Effector memory CD4-positive, alpha-beta T cell (primary cell): ENCODE measurements at regions not wholly inside any gene's neighbourhood (a gene's known extent, or its start where the extent isn't known, plus 50 kb on each side); places are given as distances from the start of the nearest gene placed in this dataset.
A peak's percentile ranks its signal among the peaks of the same experiment; 100 is the strongest.

ENCODE experiments used
- DNase-seq, 3 donors: peaks; one replicate each; pipeline ENCODE4 v3.0.0-alpha.2; 2020
- H3K27ac ChIP-seq: 2 replicates; pipeline ENCODE4 v1.7.0; 2013; ENCODE audit warnings: mild to moderate bottlenecking, low read length, moderate library complexity; ENCODE audit not compliant: insufficient read depth, poor library complexity, severe bottlenecking
- H3K27me3 ChIP-seq: replicated peaks from 2 replicates; pipeline ENCODE4 v1.7.0; 2013; ENCODE audit warnings: mild to moderate bottlenecking, low read length; ENCODE audit not compliant: insufficient read depth, control insufficient read depth, poor library complexity, severe bottlenecking
- H3K36me3 ChIP-seq: 2 replicates; pipeline ENCODE4 v1.7.0; 2013; ENCODE audit warnings: mild to moderate bottlenecking, low read length, moderate library complexity; ENCODE audit not compliant: control insufficient read depth, insufficient read depth
- H3K4me1 ChIP-seq: 2 replicates; pipeline ENCODE4 v1.7.0; 2013; ENCODE audit warnings: low read length, mild to moderate bottlenecking; ENCODE audit not compliant: control insufficient read depth, insufficient read depth, poor library complexity, severe bottlenecking
- H3K4me3 ChIP-seq: 2 replicates; pipeline ENCODE4 v1.7.0; 2013; ENCODE audit warnings: low read length, low read depth, mild to moderate bottlenecking; ENCODE audit not compliant: insufficient read depth, poor library complexity, severe bottlenecking
- H3K9me3 ChIP-seq: 2 replicates; pipeline ENCODE4 v1.7.0; 2013; ENCODE audit warnings: mild to moderate bottlenecking, low read length, moderate library complexity; ENCODE audit not compliant: control insufficient read depth

DNA sequence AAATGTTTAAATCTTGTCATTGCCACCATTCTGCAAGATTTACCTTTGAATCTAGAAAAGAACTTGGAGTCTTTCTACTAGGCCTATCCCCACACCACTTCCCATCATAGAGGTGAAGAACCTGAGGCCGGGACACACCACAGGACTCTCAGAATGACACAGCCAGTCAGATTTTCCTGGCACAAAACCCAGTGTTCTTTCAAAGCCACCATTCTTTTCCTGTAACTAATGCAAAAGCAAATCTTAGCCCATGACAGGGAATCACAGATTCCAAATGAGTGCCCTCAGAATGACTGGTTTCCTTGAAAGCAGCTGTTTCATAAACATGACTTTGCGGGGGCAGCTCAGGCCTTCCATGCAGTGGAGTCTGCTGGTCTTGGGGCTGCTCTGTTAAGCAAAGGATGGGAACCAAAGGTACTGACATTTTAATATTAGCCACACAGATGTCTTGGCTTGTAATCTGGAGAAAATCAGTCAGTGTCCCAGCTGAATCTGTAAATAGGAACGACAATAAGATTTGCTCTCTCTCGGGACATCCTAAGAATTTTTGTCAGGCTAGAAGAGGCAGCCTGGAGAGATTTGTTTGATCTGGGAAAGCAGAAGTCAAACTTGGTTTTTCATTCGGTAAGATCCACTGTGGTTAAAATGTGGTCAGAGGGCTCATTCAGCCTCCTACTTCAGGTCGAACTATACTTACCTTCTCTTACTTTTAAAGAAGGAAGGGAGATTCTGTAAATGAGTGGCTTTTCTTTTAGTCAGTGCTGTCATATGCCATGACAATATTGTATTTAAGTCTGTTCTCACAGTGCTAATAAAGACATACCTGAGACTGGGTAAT lies 115.1 kb downstream of the PALM2AKAP2 start:
- H3K27me3 ChIP-seq: no peaks in the 10 kb centered on the region
- H3K27ac ChIP-seq: no peak overlapping the region
- no peaks in the 10 kb centered on the region for H3K36me3 ChIP-seq
- H3K9me3 ChIP-seq: no peaks in the 10 kb centered on the region
- H3K4me1 ChIP-seq: no peaks in the 10 kb centered on the region
- no peak for DNase-seq
- H3K4me3 ChIP-seq: no peak overlapping the region

GRCh38 chr9:109901201-109901600 lies 121.2 kb downstream of the PALM2AKAP2 start:
- DNase-seq: no peak
- H3K4me1 ChIP-seq: no peaks in the 10 kb centered on the region
- H3K27ac ChIP-seq: no peak overlapping the region

DNA sequence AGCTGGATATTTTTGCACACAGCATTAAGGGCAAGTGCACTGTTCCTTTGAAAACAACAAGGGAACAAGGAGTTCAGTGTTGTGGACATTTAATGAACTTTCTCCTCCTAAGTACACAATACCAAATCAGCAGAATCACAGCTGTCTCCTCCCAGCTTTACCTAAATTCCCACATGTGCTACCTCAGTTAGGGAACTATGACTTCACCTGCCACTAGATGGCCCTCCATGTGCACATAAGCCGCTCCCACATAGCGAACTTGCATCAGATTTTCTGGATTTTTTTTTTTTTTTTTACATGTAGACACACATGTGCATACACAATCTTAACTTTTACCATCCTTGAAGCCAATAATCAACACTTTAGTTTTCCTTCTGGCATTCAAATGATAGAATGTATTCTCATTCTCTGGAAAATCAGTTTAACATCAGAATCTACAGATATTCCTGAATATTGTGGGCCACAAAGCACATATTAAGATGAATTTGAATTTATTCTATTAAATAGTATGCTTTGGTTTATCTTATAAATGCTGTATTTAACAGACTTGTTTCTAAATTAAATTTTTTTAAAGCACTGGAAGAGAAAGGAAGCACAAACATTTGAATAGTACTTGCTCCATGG lies 123.6 kb downstream of the PALM2AKAP2 start:
- H3K27me3 ChIP-seq: no peaks in the 10 kb centered on the region
- no peak overlapping the region for H3K4me3 ChIP-seq
- H3K36me3 ChIP-seq: no peaks in the 10 kb centered on the region
- H3K9me3 ChIP-seq: no peaks in the 10 kb centered on the region
- H3K4me1 ChIP-seq: no peaks in the 10 kb centered on the region
- no peak overlapping the region for H3K27ac ChIP-seq
- DNase-seq: peak; percentile 18 to 32 (median 25)

More at GRCh38 chr9:109901201-109901600, 121.2 kb downstream of the PALM2AKAP2 start:
- H3K27me3 ChIP-seq: no peaks in the 10 kb centered on the region
- no peaks in the 10 kb centered on the region for H3K36me3 ChIP-seq
- H3K4me3 ChIP-seq: no peak overlapping the region
- no peaks in the 10 kb centered on the region for H3K9me3 ChIP-seq

DNA sequence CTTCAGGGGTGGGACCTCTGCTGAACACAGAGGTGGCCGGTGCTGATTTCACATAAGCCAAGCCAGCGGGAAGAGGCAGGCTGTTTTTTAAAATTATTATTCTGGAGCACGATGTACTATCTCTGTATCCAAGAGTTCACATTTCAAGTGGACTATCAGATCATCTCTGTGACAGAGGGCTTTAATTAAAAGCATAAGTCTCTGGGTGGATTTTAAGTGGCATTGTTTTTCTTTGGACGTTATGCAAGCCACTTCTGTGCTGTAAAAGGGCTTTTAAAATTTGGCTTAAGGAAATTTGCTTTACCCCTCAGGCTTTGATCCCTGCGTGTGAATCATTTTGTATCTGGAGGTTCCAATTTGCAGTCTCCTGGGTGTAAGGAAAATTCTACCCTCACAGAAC lies 124.7 kb downstream of the PALM2AKAP2 start:
- Histone ChIP-seq H3K9me3 (no peaks in the 10 kb centered on the region), H3K27ac (no peak overlapping the region), H3K4me1 (no peaks in the 10 kb centered on the region), H3K36me3 (no peaks in the 10 kb centered on the region), H3K4me3 (no peak overlapping the region), H3K27me3 (no peaks in the 10 kb centered on the region)
- no peak for DNase-seq

DNA sequence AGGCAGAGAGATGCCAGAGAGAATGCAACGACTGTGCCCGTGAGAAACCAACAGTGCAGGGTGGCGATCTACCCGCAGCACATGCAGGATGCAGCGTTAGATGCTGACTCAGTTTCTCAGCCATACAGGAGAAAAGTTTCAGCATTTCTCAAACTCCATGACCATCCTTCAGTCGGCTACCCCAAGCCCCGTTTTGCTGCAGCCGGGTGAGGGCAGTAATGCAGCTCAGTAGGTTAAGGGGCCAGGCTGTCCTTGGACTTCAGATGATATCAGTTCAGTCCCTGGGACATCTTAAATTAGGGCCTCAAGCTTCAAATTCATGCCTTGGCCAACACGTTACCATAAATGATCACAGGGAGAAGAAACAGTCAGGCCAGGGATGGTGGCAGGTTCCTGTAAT lies 125.5 kb downstream of the PALM2AKAP2 start:
- DNase-seq: no peak
- Histone ChIP-seq H3K9me3 (no peaks in the 10 kb centered on the region), H3K4me3 (no peak overlapping the region), H3K36me3 (no peaks in the 10 kb centered on the region), H3K27me3 (no peaks in the 10 kb centered on the region), H3K4me1 (no peaks in the 10 kb centered on the region), H3K27ac (no peak overlapping the region)

GRCh38 chr9:109906766-109907382 lies 126.9 kb downstream of the PALM2AKAP2 start:
- H3K4me1 ChIP-seq: no peaks in the 10 kb centered on the region
- H3K27me3 ChIP-seq: no peaks in the 10 kb centered on the region
- H3K36me3 ChIP-seq: no peaks in the 10 kb centered on the region
- H3K27ac ChIP-seq: no peak overlapping the region
- no peaks in the 10 kb centered on the region for H3K9me3 ChIP-seq
- DNase-seq: no peak
- no peak overlapping the region for H3K4me3 ChIP-seq

- Histone ChIP-seq H3K9me3 (no peaks in the 10 kb centered on the region), H3K4me3 (no peak overlapping the region), H3K36me3 (no peaks in the 10 kb centered on the region), H3K27me3 (no peaks in the 10 kb centered on the region), H3K27ac (no peak overlapping the region), H3K4me1 (no peaks in the 10 kb centered on the region)
- DNase-seq: no peak
Measured at GRCh38 chr9:109907400-109907799, 127.4 kb downstream of the PALM2AKAP2 start.

DNA sequence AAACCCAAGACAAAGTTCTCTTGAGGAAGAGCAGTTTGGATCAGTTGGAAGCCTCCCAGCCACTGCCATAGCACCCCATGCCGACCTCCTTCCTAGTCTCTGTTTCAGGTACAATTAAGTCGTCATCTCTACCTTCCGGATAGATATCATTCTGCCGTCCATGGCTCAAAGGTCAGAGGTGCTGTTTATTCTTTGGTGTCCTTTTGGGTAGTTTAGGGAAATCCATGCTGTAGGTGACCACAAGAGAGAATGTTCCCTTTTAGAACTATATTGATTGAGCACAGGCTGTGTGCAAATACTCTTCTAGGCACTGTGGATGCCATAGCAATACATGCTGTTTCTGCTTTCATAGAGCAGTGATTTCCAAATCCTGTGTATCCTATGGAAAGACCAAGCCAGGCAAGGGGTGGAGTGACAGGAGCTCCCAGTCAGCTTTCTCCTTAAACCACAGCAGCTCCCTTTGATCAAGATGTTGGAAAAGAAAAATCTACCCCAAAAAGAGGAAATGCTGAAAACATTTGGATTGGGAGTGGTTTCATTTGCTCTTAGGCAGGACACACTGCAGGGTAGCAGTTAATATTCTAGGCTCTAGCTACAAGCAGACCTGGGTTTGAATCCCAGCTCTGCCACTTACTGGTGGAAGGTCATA lies 127.9 kb downstream of the PALM2AKAP2 start:
- no peak for DNase-seq
- no peak overlapping the region for H3K27ac ChIP-seq

GRCh38 chr9:109908459-109909390 lies 128.7 kb downstream of the PALM2AKAP2 start:
- Histone ChIP-seq H3K27me3 (no peaks in the 10 kb centered on the region), H3K36me3 (no peaks in the 10 kb centered on the region), H3K9me3 (no peaks in the 10 kb centered on the region), H3K4me3 (no peak overlapping the region), H3K27ac (no peak overlapping the region), H3K4me1 (no peaks in the 10 kb centered on the region)
- DNase-seq: no peak

More for the DNA sequence above, 127.9 kb downstream of the PALM2AKAP2 start:
- Histone ChIP-seq H3K4me1 (no peaks in the 10 kb centered on the region), H3K36me3 (no peaks in the 10 kb centered on the region), H3K9me3 (no peaks in the 10 kb centered on the region), H3K4me3 (no peak overlapping the region), H3K27me3 (no peaks in the 10 kb centered on the region)
